ENCODE measurements at regions not wholly inside any gene's neighbourhood (a gene's known extent, or its start where the extent isn't known, plus 50 kb on each side); places are given as distances from the start of the nearest gene placed in this dataset.

DNA sequence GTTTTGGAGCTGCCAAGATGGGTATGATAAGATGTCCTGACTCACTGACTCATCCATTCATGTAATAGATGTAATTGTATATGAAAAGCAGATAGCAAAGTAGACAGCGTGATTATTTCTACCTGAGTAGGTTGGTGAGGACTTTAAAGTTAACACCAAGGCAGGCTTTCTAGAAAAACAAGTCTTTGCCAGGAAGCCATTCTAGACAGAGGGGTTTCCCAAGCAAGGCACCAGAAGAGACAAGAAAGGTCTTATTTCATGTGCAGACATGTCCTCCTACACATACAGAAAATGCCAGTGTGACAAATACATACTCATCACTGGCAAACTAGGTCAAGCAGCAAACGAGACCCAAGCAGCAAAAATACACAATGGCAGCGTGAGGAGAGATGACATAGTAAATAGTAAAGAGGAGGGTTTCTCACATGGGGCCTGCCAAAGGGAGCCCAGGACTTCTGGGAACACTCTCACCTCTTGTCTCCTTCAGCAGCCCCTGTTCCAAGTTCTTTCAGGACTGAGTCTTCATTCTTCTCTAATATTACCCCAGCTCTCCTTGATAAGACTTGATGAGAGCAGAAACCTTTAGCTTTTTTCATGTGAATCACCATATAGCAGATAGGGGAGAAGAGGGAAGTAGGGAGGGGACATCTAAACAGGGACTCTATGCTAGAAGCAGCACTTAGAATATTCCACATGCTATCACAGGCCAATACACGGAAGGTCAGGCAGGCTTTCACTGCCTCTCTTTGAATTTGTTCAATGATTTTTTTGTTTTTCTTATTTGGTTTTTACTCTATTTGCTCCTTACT lies 114.6 kb upstream of the ATP1B1 start:
- TF ChIP-seq, protein P1, sequence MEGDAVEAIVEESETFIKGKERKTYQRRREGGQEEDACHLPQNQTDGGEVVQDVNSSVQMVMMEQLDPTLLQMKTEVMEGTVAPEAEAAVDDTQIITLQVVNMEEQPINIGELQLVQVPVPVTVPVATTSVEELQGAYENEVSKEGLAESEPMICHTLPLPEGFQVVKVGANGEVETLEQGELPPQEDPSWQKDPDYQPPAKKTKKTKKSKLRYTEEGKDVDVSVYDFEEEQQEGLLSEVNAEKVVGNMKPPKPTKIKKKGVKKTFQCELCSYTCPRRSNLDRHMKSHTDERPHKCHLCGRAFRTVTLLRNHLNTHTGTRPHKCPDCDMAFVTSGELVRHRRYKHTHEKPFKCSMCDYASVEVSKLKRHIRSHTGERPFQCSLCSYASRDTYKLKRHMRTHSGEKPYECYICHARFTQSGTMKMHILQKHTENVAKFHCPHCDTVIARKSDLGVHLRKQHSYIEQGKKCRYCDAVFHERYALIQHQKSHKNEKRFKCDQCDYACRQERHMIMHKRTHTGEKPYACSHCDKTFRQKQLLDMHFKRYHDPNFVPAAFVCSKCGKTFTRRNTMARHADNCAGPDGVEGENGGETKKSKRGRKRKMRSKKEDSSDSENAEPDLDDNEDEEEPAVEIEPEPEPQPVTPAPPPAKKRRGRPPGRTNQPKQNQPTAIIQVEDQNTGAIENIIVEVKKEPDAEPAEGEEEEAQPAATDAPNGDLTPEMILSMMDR (conservative IDR thresholded peaks at IDR 0.05; ENCODE audit: low read length), result no peak
- no peak for TF ChIP-seq EZH2phosphoT487 (IDR thresholded peaks at IDR 0.05; ENCODE audit: borderline replicate concordance, low read depth, low read length)
